HL-60/S4 treated with phorbol 12-myristate 13-acetate at 8.2 ng/mL for 4 days and 3 days (cell line): ENCODE measurements at regions not wholly inside any gene's neighbourhood (a gene's known extent, or its start where the extent isn't known, plus 50 kb on each side); places are given as distances from the start of the nearest gene placed in this dataset.

ENCODE experiments used
- in situ Hi-C: fragments of 300-500 bp; cut with MboI; formaldehyde crosslinking; loops from 2 replicates; pipeline ENCODE4 v1.15.0; 2022; ENCODE audit warnings: low sequenced_read_pairs

DNA sequence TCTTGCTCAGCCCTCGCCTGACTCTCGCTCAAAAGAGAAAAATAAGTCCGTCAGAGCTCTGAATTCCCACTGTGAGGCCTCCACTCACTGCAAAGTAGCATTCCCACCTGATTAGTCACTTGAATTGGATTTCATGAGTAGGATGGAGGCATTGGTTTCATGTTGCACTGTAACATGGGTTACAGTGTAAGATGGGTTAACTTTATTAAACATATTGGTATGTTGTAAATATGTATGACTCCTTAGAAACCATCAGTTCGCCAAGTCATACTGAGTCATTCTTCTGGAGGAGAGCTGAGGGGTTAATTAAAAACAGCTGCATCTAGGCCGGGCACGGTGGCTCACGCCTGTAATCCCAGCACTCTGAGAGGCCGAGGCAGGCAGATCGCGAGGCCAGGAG, 93.8 kb upstream of the BNC2 start:
- in situ Hi-C loops, result no loop called here

- in situ Hi-C loops, result no loop called here
Measured at GRCh38 chr9:16960084-16960483, 89.6 kb upstream of the BNC2 start.

DNA sequence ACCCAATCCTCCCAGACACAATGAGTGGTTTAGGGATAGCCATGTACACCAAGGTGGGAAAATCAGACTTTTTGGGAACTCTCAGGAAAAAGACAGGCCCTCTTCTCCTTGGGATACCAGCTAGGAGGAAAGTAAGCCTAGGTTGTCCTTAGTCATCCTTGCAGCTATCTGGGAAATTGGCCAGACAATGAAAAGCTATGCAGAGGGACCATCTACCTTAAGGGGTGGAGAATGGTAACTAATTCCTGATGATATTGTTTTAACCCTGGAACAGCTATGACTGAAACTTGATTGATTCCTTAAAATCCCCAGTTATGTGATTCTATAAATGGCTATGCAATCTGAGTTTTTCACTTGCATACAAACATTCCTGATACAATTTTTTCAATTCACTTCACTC, 88.9 kb upstream of the BNC2 start:
- in situ Hi-C loops, result no loop called here

DNA sequence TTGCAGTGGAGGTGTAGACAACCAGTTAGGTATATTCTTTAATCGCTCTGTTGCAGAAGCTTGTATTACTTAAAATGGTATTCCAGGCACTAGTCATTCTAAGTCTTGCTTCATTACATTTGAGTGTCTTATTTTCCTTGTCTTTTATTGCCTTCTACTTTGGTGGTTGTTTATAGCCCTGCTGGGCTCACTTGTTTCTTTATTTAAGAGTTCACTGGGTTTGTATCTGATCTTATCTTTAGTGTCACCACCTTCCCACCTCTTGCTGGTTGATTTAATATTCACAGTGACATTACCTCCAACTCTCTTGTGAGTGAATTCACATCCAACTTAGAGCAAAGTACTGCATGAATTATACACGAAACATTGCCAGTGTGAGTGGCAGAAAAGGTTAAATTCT, 83.6 kb upstream of the BNC2 start:
- in situ Hi-C loops, result no loop called here

DNA sequence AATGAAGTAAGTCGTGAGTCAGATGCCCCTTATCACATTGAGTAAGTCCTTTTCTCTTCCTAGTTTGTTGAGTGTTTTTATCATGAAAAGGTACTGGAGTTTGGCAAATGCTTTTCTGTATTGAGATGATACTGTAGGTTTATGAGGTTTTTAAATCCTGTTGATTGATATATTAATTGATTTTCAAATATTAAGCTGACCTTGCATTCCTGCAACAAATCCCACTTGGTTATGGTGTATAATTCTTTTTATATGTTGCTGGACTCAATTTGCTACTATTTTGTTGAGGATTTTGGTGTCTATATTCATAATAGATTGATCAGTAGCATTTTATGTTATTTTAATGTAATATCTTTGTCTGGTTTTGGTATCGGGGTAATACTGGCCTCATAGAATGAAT, 81.0 kb upstream of the BNC2 start:
- in situ Hi-C loops, result no loop called here

- in situ Hi-C loops, result no loop called here
Measured at GRCh38 chr9:16950051-16950450, 79.6 kb upstream of the BNC2 start.

DNA sequence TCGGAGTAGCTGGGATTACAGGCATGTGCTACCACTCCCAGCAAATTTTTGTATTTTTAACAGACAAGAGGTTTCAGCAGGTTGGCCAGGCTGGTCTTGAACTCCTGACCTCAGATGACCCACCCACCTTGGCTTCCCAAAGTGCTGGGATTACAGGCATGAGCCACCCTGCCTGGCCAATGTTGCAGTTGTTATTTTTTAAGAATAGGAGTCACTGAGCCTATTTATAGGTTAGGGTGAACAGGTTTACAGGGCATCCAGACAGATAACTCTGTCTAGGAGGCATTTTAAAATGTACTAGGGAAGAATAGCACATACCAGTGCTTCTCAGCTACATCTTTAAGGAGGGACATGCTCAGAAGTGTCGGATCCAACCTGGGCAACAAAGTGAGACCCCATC, 60.1 kb upstream of the BNC2 start:
- in situ Hi-C loops, result no loop called here

DNA sequence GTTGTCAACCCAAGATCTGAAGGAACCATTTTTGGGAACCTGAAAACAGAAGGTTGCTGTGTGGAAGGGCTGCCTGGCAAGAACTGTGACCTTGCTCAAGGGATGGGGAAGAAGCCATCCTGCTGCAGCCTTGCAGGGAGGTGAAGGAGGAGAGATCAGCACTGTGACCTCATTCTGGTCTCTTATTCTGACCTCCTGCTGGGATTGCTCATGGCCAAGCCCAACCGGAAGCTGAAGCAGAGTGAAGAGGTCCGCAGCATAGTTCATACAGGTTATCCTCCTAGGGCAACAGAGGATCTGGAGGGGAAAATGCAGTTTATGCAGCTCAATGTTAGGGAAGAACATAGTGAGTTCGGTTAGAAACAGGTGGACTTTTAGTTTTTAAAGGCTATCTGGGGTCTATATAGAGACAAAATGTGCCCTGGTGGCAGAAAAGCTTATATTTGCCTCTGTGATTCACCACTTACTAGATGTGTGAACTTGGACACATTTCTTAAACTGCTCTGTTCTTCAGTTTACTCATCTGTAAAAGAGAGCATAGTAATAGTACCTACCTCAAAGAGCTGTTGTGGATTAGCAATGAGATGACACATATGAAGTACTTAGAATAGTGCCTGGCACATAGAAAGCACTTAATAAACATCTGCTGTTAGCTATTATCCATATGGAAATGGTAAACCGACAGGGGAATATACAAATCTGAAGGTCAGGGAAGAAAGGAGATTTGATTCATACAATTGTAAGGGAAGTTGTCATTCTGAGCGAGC, 57.9 kb upstream of the BNC2 start:
- in situ Hi-C loops, result no loop called here

GRCh38 chr9:16925426-16925825, 55.0 kb upstream of the BNC2 start:
- in situ Hi-C loops, result no loop called here

- in situ Hi-C loops, result no loop called here
Measured at GRCh38 chr9:16924311-16924915, 53.9 kb upstream of the BNC2 start.

- in situ Hi-C loops, result no loop called here
Measured at GRCh38 chr9:16921855-16922254, 51.4 kb upstream of the BNC2 start.
